Vagina (tissue), 2 donors: ENCODE measurements at regions not wholly inside any gene's neighbourhood (a gene's known extent, or its start where the extent isn't known, plus 50 kb on each side); places are given as distances from the start of the nearest gene placed in this dataset.

ENCODE experiments used
- POLR2A ChIP-seq, 2 donors: fragments of 450-650 bp; IDR thresholded peaks; one replicate each; pipeline ENCODE4 v1.6.1; 2017; ENCODE audit warnings: antibody characterized with exemption in 2 of 2, mild to moderate bottlenecking in 2 of 2, moderate library complexity in 2 of 2
- POLR2AphosphoS5 ChIP-seq, 2 donors: sonication (generic); formaldehyde crosslinking; IDR thresholded peaks; one replicate each; pipeline ENCODE4 v1.9.0; 2017; ENCODE audit warnings: antibody characterized with exemption in 2 of 2, mild to moderate bottlenecking in 2 of 2, low read depth in 1 of 2; ENCODE audit not compliant: insufficient read depth in 1 of 2
- TF ChIP-seq, protein P1 (sequence below), 3 experiments: fragments of 450-650 bp in 2 of 3; fragments of 200-600 bp in 1 of 3; sonication (generic) in 1 of 3; IDR thresholded peaks; one replicate each; pipeline ENCODE4 v1.5.1; 2017 to 2019; ENCODE audit warnings: antibody characterized with exemption in 3 of 3, mild to moderate bottlenecking in 2 of 3, moderate library complexity in 2 of 3

DNA sequence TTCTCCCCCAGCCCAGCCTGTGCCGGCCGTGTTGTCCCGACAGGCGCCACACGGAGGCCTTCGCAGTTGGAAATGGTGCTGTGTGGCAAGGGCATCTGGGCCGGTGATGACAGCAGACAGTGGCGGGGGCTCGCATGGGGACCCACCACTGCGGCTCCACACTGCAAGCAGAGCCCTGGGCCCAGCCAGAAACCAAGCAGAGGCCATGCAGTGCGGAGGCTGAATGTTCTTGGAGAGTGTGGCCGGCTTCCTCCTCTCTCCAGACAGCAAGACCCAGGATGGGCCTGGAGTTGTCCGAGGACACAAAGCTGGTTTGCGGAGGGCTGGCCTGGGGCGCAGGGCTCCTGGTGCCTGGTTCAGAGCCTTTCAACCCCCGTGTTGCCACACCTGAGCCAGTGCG, 104.6 kb downstream of the SIK1 start:
- TF ChIP-seq, protein P1, sequence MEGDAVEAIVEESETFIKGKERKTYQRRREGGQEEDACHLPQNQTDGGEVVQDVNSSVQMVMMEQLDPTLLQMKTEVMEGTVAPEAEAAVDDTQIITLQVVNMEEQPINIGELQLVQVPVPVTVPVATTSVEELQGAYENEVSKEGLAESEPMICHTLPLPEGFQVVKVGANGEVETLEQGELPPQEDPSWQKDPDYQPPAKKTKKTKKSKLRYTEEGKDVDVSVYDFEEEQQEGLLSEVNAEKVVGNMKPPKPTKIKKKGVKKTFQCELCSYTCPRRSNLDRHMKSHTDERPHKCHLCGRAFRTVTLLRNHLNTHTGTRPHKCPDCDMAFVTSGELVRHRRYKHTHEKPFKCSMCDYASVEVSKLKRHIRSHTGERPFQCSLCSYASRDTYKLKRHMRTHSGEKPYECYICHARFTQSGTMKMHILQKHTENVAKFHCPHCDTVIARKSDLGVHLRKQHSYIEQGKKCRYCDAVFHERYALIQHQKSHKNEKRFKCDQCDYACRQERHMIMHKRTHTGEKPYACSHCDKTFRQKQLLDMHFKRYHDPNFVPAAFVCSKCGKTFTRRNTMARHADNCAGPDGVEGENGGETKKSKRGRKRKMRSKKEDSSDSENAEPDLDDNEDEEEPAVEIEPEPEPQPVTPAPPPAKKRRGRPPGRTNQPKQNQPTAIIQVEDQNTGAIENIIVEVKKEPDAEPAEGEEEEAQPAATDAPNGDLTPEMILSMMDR (IDR thresholded peaks at IDR 0.05): no peak
- no peak for TF ChIP-seq POLR2A (IDR thresholded peaks at IDR 0.05)
- no peak for TF ChIP-seq POLR2AphosphoS5 (IDR thresholded peaks at IDR 0.05; ENCODE audit: insufficient read depth in 1 of 2, low read depth in 1 of 2)
